ENCODE measurements at regions not wholly inside any gene's neighbourhood (a gene's known extent, or its start where the extent isn't known, plus 50 kb on each side); places are given as distances from the start of the nearest gene placed in this dataset.
"Not testable (repeated sequence)": the region's sequence is repeated elsewhere in the genome, so short reads cannot be mapped to it uniquely, and the experiment has no call there.

DNA sequence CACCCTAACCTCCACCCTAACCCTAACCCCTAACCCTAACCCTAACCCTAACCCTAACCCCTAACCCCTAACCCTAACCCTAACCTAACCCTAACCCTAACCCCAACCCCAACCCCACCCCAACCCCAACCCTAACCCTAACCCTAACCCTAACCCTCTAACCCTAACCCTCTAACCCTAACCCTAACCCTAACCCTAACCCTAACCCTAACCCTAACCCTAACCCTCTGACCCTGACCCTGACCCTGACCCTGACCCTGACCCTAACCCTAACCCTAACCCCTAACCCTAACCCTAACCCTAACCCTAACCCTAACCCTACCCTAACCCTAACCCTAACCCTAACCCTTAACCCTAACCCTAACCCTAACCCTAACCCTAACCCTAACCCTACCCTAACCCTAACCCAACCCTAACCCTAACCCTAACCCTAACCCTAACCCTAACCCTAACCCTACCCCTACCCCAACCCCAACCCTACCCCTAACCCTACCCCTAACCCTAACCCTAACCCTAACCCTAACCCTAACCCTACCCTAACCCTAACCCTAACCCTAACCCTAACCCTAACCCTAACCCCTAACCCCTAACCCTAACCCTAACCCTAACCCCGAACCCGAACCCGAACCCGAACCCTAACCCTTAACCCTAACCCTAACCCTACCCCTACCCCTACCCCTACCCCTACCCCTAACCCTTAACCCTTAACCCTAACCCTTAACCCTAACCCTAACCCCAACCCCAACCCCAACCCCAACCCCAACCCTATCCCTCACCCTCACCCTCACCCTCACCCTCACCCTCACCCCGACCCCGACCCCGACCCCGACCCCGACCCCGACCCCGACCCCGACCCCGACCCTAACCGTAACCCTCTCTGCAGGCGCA, 186.2 kb upstream of the CHL1 start:
- not testable (repeated sequence) for H3K9me3 Mint-ChIP-seq; H3K27me3 Mint-ChIP-seq (ENCODE audit: low read depth); H3K4me1 Mint-ChIP-seq (ENCODE audit: low read depth); DNase-seq; ATAC-seq; H3K4me3 Mint-ChIP-seq; H3K36me3 Mint-ChIP-seq (ENCODE audit: insufficient read depth)

DNA sequence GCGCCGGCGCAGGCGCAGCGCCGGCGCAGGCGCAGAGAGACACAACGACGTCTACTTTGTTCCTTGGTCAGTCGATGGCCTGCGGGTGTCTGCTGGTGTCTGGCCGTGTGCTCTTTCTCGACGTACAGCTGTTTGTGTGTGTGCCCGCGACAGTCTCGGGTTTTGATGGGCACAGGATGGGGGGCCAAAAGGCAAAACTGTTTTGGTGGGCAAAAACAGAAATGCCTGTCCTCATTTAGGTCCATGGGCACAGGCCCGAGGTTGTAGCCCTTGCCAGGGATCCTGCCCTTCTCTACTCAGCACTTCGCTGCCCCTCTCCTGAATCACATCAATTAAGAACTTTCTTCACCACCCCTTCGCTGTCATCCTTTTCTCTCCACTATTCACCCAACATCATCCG, 184.8 kb upstream of the CHL1 start:
- DNase-seq (no peak), ATAC-seq (no peak)
- Mint-ChIP-seq H3K27me3 (ENCODE audit: low read depth) (peaks cover 12% of the 10 kb centered on the region), H3K9me3 (no peaks in the 10 kb centered on the region), H3K4me1 (ENCODE audit: low read depth) (no peaks in the 10 kb centered on the region), H3K4me3 (peak overlapping the region; percentile 14), H3K36me3 (ENCODE audit: insufficient read depth) (no peaks in the 10 kb centered on the region)

DNA sequence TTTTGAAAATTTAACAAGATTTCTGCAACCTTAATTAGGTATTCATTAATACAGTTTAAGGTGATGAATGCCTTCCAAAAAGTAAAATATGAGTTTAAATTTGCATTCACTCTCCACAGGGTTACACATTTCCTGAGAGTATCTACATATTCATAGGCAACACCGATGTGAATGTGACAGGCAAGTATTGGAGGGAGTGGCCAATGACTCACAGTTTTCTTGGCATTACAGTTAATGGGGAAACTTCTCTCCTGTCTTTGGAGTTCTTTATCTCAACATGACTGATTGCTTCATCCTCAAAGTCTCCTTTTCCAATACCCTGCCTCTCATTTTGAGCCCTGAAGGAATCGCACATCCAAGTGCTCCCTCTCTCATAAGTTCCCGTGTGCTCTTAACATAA, 181.9 kb upstream of the CHL1 start:
- Mint-ChIP-seq H3K4me1 (ENCODE audit: low read depth) (no peaks in the 10 kb centered on the region), H3K27me3 (ENCODE audit: low read depth) (peaks cover 18% of the 10 kb centered on the region), H3K4me3 (no peak overlapping the region), H3K9me3 (no peaks in the 10 kb centered on the region), H3K36me3 (ENCODE audit: insufficient read depth) (no peaks in the 10 kb centered on the region)
- ATAC-seq (no peak), DNase-seq (no peak)

DNA sequence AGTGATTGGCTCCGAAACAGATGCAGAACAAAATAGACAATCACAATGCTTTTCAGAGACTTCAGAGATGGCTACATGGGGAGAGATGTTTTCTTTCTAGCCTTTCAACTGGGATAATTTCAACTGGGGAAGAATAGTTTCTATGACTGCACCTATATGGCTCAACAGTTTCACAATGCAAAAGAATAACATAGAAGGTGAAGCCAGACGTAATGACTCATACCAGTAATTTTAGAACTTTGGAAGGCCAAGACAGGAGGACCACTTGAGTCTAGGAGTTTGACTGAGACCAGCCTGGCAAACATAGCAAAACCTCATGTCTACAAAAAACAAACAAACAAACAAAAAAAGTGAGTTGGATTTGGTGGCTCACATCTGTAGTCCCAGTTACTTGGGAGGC, 180.2 kb upstream of the CHL1 start:
- no peak for DNase-seq
- no peaks in the 10 kb centered on the region for H3K4me1 Mint-ChIP-seq (ENCODE audit: low read depth)
- no peaks in the 10 kb centered on the region for H3K36me3 Mint-ChIP-seq (ENCODE audit: insufficient read depth)
- H3K9me3 Mint-ChIP-seq: no peaks in the 10 kb centered on the region
- peaks cover 24% of the 10 kb centered on the region for H3K27me3 Mint-ChIP-seq (ENCODE audit: low read depth)
- ATAC-seq: no peak
- no peak overlapping the region for H3K4me3 Mint-ChIP-seq

DNA sequence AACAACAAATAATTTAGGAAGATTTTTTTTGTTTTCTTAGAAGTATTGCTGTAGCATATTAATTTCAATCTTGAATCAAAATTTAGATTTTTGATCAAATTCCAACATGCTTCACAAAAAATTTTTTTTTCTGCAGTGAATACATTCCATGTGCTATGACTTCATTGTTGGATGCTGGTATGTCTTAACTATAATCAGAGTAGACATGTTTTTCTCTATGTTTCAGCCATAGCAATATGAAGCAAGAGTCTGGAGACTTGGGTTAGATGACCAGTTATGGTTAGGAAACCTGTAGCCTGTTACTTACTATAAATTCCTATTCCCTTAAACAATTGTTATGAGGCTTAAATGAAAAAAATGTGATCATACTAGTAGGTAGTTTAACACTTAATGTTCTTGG, 176.1 kb upstream of the CHL1 start:
- Mint-ChIP-seq H3K36me3 (ENCODE audit: insufficient read depth) (no peaks in the 10 kb centered on the region), H3K9me3 (no peaks in the 10 kb centered on the region), H3K27me3 (ENCODE audit: low read depth) (peaks cover 24% of the 10 kb centered on the region), H3K4me3 (no peak overlapping the region), H3K4me1 (ENCODE audit: low read depth) (no peaks in the 10 kb centered on the region)
- no peak for ATAC-seq
- no peak for DNase-seq

DNA sequence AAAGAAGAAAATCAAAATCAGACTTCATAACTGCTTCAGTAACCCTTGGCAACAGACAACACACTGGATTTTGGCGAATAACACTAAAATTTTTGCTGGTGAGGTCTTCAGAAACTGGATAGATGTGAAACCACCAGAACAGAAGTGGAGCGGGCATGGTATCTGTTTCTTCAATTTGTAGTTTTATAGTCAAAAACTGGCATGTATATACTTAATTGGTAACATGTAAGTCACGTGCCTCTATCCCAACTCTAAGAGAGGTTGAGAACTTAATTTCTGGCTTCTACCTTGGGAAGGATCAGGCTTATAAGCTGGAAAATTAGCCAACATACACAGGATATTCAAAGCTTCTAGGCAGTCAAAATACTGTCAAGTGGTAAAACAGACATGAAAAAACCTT, 172.6 kb upstream of the CHL1 start:
- Mint-ChIP-seq H3K27me3 (ENCODE audit: low read depth) (peaks cover 20% of the 10 kb centered on the region), H3K4me3 (no peak overlapping the region), H3K36me3 (ENCODE audit: insufficient read depth) (no peaks in the 10 kb centered on the region), H3K4me1 (ENCODE audit: low read depth) (no peaks in the 10 kb centered on the region), H3K9me3 (no peaks in the 10 kb centered on the region)
- ATAC-seq (no peak), DNase-seq (no peak)

DNA sequence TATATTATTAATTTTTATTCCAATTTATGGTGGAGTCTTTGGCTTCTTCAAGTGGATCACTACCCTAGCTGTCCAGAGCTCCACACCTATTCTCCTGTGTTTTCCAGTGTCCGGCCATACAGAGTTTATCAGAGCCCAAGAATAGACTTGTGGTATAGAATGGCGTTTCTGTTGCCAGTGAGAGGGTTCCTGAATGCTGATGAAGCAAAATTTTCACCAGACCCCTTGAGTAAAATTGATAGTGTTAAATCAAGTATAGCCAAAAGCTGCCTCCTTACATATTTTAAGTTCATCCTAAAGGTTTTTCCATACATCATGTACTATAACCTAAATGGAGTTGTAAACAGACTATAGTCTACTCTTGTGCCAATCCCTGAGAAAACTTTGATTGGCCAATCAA, 171.5 kb upstream of the CHL1 start:
- H3K27me3 Mint-ChIP-seq (ENCODE audit: low read depth): peaks cover 18% of the 10 kb centered on the region
- DNase-seq: no peak
- no peaks in the 10 kb centered on the region for H3K4me1 Mint-ChIP-seq (ENCODE audit: low read depth)
- no peaks in the 10 kb centered on the region for H3K9me3 Mint-ChIP-seq
- ATAC-seq: no peak
- no peaks in the 10 kb centered on the region for H3K36me3 Mint-ChIP-seq (ENCODE audit: insufficient read depth)
- H3K4me3 Mint-ChIP-seq: no peak overlapping the region

DNA sequence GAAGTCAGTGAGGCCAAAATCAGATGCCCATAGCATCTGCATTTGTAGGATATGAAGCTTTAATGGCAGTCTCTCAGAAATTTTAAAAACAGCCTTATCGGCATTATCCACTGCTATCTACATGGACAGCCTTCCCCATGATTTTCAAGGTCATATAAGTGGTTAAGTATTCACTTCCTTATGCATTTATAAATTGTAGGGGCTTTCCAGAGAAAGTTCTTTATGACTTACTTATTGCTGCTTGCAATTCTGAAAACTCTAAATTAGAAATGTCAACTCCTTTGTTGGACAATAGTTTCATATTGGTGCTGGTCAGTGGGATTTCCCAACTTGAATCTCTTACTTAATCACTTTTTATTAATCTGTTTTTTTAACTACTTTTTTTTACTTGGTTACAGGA, 160.6 kb upstream of the CHL1 start:
- ATAC-seq; H3K27me3 Mint-ChIP-seq (ENCODE audit: low read depth); H3K36me3 Mint-ChIP-seq (ENCODE audit: insufficient read depth); H3K4me3 Mint-ChIP-seq; DNase-seq; H3K4me1 Mint-ChIP-seq (ENCODE audit: low read depth); H3K9me3 Mint-ChIP-seq: not testable (repeated sequence)

DNA sequence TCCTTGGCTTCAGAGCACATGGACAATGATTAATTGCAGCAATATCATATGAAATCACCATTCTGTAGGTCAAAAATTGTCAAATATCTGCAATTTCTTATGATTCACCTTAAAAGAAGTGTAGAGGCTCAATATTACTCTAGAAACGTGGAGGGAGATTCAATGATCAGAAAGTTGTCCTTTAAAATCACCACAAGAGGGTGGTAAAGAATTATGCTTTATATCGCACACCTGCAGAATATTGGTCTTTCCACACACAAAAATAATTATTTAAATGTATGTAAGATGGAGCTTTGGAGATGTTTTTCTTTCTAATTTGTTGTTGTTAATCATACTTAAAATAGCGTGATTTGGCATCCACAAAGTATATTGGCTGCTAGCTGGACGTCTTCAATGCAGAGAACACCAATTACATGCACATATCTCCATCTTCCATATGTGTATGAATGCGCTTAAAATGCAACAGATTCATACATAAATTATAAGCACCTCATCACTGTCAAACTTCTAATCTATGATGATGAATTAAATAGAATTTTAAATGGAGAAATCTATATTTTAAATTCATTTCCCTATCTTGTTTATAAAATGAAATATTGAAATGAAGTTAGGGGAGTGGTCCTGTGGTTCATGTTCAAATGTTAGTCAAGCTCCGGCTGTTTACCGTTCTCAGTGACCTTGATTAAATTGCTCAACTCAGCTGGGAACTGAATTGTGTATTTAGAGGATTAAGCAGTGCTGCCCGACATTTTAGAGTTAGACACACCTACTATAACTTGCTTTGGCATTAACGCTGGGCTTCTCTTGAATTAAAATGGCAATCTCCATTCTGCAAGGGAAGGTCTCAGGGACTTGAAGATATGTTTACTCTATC, 153.5 kb upstream of the CHL1 start:
- not testable (repeated sequence) for H3K9me3 Mint-ChIP-seq; H3K4me3 Mint-ChIP-seq; ATAC-seq; H3K4me1 Mint-ChIP-seq (ENCODE audit: low read depth); DNase-seq; H3K36me3 Mint-ChIP-seq (ENCODE audit: insufficient read depth)
- H3K27me3 Mint-ChIP-seq (ENCODE audit: low read depth): peaks cover 16% of the 10 kb centered on the region

DNA sequence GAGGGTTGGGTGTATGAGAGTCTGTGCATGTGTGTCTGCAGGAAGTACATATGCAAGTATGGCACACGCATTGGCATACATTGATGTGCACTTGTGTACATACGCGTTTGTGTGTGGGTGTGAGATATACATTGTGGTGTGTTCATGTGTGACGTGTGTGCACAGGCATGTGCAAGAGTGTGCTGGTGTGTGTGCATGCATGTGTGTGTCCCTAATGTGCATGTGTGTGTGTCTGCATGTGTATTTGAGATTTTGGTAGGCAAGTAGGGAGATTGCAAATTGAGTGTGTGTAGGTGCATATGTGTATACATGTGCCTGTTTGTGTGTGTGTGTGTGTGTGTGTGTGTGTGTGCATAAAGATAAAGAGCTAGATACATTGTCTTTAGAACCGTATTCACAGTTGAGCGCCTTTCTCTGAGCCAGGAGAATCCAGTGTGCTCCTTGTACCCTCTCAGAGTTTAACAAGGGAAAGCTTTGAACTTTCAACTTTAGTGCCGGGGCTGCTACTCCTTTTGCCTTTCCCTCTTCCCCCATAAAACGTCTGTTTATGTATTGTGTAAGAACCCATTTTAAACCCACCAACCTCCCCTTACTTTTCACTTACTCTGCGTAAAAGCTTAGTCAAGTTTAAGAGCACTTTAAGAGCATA, 152.4 kb upstream of the CHL1 start:
- peaks cover 18% of the 10 kb centered on the region for H3K27me3 Mint-ChIP-seq (ENCODE audit: low read depth)
- no peaks in the 10 kb centered on the region for H3K36me3 Mint-ChIP-seq (ENCODE audit: insufficient read depth)
- ATAC-seq (no peak), DNase-seq (no peak)
- H3K4me1 Mint-ChIP-seq (ENCODE audit: low read depth): no peaks in the 10 kb centered on the region
- H3K4me3 Mint-ChIP-seq: no peak overlapping the region
- no peaks in the 10 kb centered on the region for H3K9me3 Mint-ChIP-seq

DNA sequence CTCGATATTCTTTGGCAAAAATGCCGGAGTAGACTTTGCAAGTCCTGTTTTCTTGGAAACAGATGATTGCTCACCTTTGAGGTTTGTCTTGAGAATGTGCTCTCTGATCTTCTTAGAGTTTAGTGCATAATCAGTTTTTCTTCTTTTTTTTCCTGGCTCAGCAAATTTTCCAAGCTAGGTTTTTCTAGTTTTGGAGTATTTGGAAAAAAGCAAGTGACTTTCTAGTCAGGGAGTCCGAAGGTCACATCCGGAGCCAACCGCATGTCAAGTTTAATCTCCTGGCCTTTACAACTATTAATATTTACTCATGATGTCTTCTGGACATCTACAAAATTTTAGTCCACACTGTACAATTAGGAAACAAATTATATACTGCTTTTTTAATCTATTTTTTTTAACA, 151.6 kb upstream of the CHL1 start:
- H3K9me3 Mint-ChIP-seq; DNase-seq; ATAC-seq; H3K4me1 Mint-ChIP-seq (ENCODE audit: low read depth); H3K36me3 Mint-ChIP-seq (ENCODE audit: insufficient read depth); H3K4me3 Mint-ChIP-seq: not testable (repeated sequence)
- H3K27me3 Mint-ChIP-seq (ENCODE audit: low read depth): peaks cover 18% of the 10 kb centered on the region

DNA sequence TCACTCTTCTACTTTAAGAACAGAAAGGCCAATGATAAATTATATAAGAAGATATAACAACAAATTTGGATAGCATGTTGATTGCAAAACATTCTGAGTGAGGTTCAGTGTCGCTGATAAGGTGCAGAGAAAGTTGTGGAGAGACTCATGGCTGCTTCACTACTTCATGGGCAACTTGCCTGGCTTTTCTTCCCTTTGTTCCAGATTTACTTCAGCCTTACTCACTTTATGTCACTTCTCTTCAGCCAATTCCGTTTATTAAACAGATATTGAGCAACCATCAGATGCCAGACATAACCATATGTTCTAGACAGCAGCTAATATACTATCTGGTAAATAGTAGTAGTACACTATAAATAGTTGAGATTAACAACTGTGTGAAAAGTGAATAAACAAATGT, 150.0 kb upstream of the CHL1 start:
- DNase-seq (no peak), ATAC-seq (no peak)
- H3K36me3 Mint-ChIP-seq (ENCODE audit: insufficient read depth): no peaks in the 10 kb centered on the region
- peaks cover 3% of the 10 kb centered on the region for H3K9me3 Mint-ChIP-seq
- H3K27me3 Mint-ChIP-seq (ENCODE audit: low read depth): peaks cover 16% of the 10 kb centered on the region
- H3K4me3 Mint-ChIP-seq: no peak overlapping the region
- no peaks in the 10 kb centered on the region for H3K4me1 Mint-ChIP-seq (ENCODE audit: low read depth)

DNA sequence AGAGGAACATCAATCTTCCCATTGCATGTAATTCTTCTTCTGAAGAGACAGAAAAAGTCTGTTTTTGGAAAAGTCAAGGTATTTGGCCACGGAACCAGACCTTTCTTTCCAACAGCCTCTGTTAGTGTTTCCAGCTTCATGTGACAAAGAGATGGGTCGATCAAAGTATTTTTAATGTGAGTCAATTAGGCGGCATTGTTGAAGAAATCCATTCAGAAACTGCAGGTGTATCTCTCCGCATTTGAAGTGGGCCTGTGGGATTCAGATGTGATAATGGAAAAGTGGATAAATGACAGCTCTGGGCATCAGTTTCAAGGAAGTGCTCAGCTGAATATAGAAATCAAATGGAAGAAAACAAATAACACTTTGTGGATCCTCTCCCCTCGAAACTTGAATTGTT, 143.1 kb upstream of the CHL1 start:
- H3K4me3 Mint-ChIP-seq, H3K9me3 Mint-ChIP-seq: not testable (repeated sequence)

DNA sequence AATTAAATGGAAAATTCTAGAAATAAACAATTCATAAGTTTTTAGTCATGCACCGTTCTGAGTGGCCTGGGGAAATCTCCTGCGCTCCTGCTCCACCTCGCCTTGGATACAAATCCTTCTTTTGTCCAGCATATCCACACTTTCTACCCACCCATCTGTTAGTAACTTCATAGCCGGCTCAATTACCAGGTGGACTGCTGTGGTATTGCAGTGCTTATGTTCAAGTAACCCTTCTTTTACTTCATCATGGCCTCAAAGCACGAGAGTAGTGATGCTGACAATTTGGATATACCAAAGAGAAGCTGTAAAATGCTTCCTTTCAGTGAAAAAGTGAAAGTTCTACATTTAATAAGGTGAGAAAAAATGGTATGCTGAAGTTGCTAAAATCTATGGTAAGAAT, 142.3 kb upstream of the CHL1 start:
- Mint-ChIP-seq H3K27me3 (ENCODE audit: low read depth) (peaks cover 1% of the 10 kb centered on the region), H3K4me1 (ENCODE audit: low read depth) (no peaks in the 10 kb centered on the region), H3K4me3 (no peak overlapping the region), H3K36me3 (ENCODE audit: insufficient read depth) (no peaks in the 10 kb centered on the region), H3K9me3 (peaks cover 4% of the 10 kb centered on the region)
- ATAC-seq: no peak
- no peak for DNase-seq

More for the DNA sequence above, 143.1 kb upstream of the CHL1 start:
- not testable (repeated sequence) for ATAC-seq; H3K27me3 Mint-ChIP-seq (ENCODE audit: low read depth); DNase-seq; H3K36me3 Mint-ChIP-seq (ENCODE audit: insufficient read depth); H3K4me1 Mint-ChIP-seq (ENCODE audit: low read depth)
